Osteoblast (primary cell): ENCODE measurements at regions not wholly inside any gene's neighbourhood (a gene's known extent, or its start where the extent isn't known, plus 50 kb on each side); places are given as distances from the start of the nearest gene placed in this dataset.

Experiments used
- DNase-seq: peaks from one replicate; pipeline ENCODE4 v3.0.0; 2011; ENCODE audit warnings: low spot score, mixed read lengths; ENCODE audit not compliant: insufficient read length; ENCODE audit errors: missing footprints
- H2AFZ ChIP-seq: 2 replicates; pipeline ENCODE4 v1.6.0; 2011; ENCODE audit warnings: mild to moderate bottlenecking, low read length
- H3K27ac ChIP-seq: 2 replicates; pipeline ENCODE4 v1.5.1; 2011; ENCODE audit warnings: mild to moderate bottlenecking, low read depth, low read length, moderate library complexity
- H3K27me3 ChIP-seq: 2 replicates; pipeline ENCODE4 v1.6.0; 2012; ENCODE audit warnings: mild to moderate bottlenecking, control low read depth, inconsistent platforms, low read length, moderate library complexity; ENCODE audit not compliant: insufficient read depth
- H3K36me3 ChIP-seq: 2 replicates; pipeline ENCODE4 v1.5.1; 2011; ENCODE audit warnings: mild to moderate bottlenecking, low read length, control low read depth, moderate library complexity; ENCODE audit not compliant: insufficient read depth
- H3K4me1 ChIP-seq: 2 replicates; pipeline ENCODE4 v1.5.1; 2011; ENCODE audit warnings: mild to moderate bottlenecking, low read length, control low read depth, moderate library complexity; ENCODE audit not compliant: insufficient read depth
- H3K4me2 ChIP-seq: 2 replicates; pipeline ENCODE4 v1.6.0; 2011; ENCODE audit warnings: mild to moderate bottlenecking, low read length; ENCODE audit not compliant: insufficient read depth
- H3K4me3 ChIP-seq: fragments of 200-600 bp; sonication (generic); 3 replicates; pipeline ENCODE4 v1.5.1; 2012; ENCODE audit warnings: mild to moderate bottlenecking, low read length, inconsistent platforms; ENCODE audit not compliant: insufficient read depth
- H3K79me2 ChIP-seq: 2 replicates; pipeline ENCODE4 v1.6.0; 2012; ENCODE audit warnings: mild to moderate bottlenecking, low read length, control low read depth, inconsistent platforms; ENCODE audit not compliant: insufficient read depth
- H3K9me3 ChIP-seq: 2 replicates; pipeline ENCODE4 v1.5.1; 2011; ENCODE audit warnings: low read depth, low read length, control low read depth
- H4K20me1 ChIP-seq: 2 replicates; pipeline ENCODE4 v1.6.0; 2012; ENCODE audit warnings: mild to moderate bottlenecking, low read length, control low read depth; ENCODE audit not compliant: insufficient read depth
- CTCF ChIP-seq: IDR thresholded peaks from 2 replicates; pipeline ENCODE4 v1.5.1; 2011; ENCODE audit warnings: mild to moderate bottlenecking, low read depth, low read length, moderate library complexity; ENCODE audit errors: extremely low read depth

DNA sequence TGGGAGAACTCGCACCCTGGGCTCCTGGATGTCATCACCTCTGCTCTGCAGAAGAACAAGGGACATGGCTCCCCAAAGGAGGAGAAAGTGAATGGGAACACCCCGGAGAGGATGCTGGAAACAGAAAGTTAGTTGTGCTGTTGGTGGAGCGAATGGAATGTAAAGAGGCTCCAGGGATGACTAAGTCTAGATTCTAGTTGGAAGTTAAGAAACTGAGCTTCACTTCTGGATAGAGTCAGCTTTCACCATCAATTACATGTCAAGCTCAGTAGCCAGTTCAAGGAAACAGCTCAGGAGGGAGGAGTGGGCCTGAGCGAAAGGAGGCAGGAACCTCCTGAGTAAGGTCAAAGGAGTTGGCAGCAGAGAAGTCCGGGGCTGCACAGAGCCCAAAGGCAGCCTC lies 132.1 kb upstream of the ARID1B start:
- no peaks in the 10 kb centered on the region for H3K36me3 ChIP-seq
- peak; percentile 90 for DNase-seq
- no peak for TF ChIP-seq CTCF
- no peak overlapping the region for H2AFZ ChIP-seq
- no peaks in the 10 kb centered on the region for H3K79me2 ChIP-seq
- no peaks in the 10 kb centered on the region for H3K4me1 ChIP-seq
- no peaks in the 10 kb centered on the region for H3K9me3 ChIP-seq
- no peaks in the 10 kb centered on the region for H4K20me1 ChIP-seq
- no peaks in the 10 kb centered on the region for H3K27me3 ChIP-seq
- H3K4me3 ChIP-seq = no peak overlapping the region
- H3K27ac ChIP-seq = no peak overlapping the region
- peak overlapping the region; percentile 25 for H3K4me2 ChIP-seq

DNA sequence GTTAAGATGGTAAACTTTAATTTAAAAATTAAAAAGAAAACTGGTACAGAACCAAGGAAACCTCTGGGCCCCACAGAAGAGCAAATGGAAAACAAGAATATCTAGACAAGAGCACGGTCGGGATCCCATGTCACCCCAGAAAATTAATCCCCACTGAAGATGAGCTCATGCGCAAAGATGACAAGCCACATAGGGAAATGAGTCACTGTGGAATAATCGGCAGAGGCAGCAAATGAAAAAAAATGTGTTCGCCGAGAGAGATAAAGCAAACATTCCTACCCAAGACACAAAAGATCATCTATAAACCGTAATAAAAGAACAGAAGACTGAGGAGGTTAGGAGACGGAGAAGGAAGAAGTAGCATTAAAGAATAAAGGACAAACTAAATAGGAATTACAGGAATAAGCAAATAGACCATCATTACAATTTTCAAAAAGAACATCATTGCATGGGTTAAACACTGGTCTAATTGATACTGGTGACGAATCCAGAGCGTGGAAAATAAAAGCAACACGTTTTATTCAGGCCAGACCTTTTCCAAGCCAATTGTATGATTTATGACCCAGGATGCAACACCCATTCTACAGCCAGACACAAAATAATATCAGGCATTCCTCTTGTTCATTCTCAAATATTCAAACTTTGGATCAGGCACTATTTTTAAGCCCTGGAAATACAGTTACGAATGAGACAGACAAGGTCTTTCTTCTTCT lies 138.0 kb upstream of the ARID1B start:
- H4K20me1 ChIP-seq = no peaks in the 10 kb centered on the region
- no peak overlapping the region for H3K27ac ChIP-seq
- no peaks in the 10 kb centered on the region for H3K9me3 ChIP-seq
- H3K4me2 ChIP-seq = no peak overlapping the region
- TF ChIP-seq CTCF = no peak
- no peak overlapping the region for H2AFZ ChIP-seq
- no peaks in the 10 kb centered on the region for H3K27me3 ChIP-seq
- DNase-seq = no peak
- H3K36me3 ChIP-seq = no peaks in the 10 kb centered on the region
- H3K4me3 ChIP-seq = no peak overlapping the region
- peaks cover 3% of the 10 kb centered on the region for H3K4me1 ChIP-seq
- no peaks in the 10 kb centered on the region for H3K79me2 ChIP-seq

DNA sequence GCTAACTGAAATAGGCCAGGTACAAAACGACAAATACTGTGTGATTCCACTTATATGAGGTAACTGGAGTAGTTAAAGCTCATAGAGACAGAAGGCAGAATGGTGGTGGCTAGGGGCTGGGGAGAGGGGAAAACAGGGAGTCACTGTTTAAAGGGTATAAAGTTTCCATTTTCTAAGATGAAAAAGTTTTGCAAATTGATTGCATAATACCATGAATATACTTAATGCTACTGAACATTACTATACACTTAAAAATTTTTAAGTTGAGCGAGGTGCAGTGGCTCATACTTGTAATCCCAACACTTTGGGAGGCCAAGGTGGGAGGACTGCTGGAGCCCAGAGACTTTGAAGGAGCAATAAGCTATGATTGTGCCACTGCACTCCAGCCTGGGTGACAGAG lies 138.6 kb upstream of the ARID1B start:
- Histone ChIP-seq H2AFZ (no peak overlapping the region), H3K4me1 (peaks cover 3% of the 10 kb centered on the region), H3K27me3 (no peaks in the 10 kb centered on the region), H3K27ac (no peak overlapping the region), H3K4me3 (no peak overlapping the region), H3K79me2 (no peaks in the 10 kb centered on the region), H3K4me2 (no peak overlapping the region), H3K9me3 (no peaks in the 10 kb centered on the region), H3K36me3 (no peaks in the 10 kb centered on the region), H4K20me1 (no peaks in the 10 kb centered on the region)
- DNase-seq = no peak
- TF ChIP-seq CTCF = no peak

DNA sequence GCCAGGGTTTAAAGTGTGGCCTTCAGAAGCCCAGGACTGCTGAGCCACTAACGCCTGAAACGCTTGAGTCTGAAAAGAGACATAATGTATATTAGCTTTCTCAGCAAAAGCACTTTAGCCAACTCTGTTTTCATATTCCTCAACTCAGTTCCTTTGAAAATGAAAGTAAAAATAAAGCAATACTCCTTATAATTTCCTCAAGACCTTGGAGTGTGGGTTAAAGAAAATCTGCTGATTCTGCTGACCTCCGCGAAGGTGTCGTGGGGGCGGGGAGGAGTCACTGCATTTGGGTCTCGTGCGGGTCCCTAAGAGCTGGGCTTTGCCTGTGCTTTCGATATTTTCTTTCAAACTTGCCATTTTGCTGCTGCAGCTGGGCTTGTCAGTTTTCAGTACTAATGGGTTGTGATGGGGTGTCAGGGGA lies 142.2 kb upstream of the ARID1B start:
- no peaks in the 10 kb centered on the region for H3K36me3 ChIP-seq
- peaks cover 3% of the 10 kb centered on the region for H3K4me1 ChIP-seq
- peak overlapping the region; percentile 90 for H3K4me2 ChIP-seq
- H3K27me3 ChIP-seq = no peaks in the 10 kb centered on the region
- H3K27ac ChIP-seq = no peak overlapping the region
- TF ChIP-seq CTCF = no peak
- H3K9me3 ChIP-seq = no peaks in the 10 kb centered on the region
- H2AFZ ChIP-seq = peak overlapping the region; percentile 92
- no peaks in the 10 kb centered on the region for H3K79me2 ChIP-seq
- H3K4me3 ChIP-seq = peak overlapping the region; percentile 71
- H4K20me1 ChIP-seq = no peaks in the 10 kb centered on the region
- DNase-seq = no peak
